ENCODE measurements at regions not wholly inside any gene's neighbourhood (a gene's known extent, or its start where the extent isn't known, plus 50 kb on each side); places are given as distances from the start of the nearest gene placed in this dataset.
"Not testable (repeated sequence)": the region's sequence is repeated elsewhere in the genome, so short reads cannot be mapped to it uniquely, and the experiment has no call there.

- no peak for TF ChIP-seq POLR2AphosphoS5 (IDR thresholded peaks at IDR 0.05)
- no peak for TF ChIP-seq CTCF (IDR thresholded peaks at IDR 0.05)
- TF ChIP-seq POLR2A (IDR thresholded peaks at IDR 0.05): no peak
- no peak for DNase-seq (ENCODE audit: low spot score)
- intact Hi-C loops (cut with DNase I): no loop called here
- Histone ChIP-seq H3K27me3 (replicated peaks; ENCODE audit: insufficient read depth) (no peaks in the 10 kb centered on the region), H3K27ac (no peak overlapping the region), H3K9me3 (no peaks in the 10 kb centered on the region), H3K36me3 (no peaks in the 10 kb centered on the region), H3K4me1 (replicated peaks) (no peaks in the 10 kb centered on the region), H3K4me3 (no peak overlapping the region)
- WGBS: 90% methylated on average over 1 of the region's 1 CpG
These were observed 1135.3 kb downstream of the SLITRK5 start for GRCh38 chr13:88806438-88806837.

- Histone ChIP-seq H3K9me3 (no peaks in the 10 kb centered on the region), H3K27ac (no peak overlapping the region), H3K27me3 (replicated peaks; ENCODE audit: insufficient read depth) (no peaks in the 10 kb centered on the region), H3K4me3 (no peak overlapping the region), H3K36me3 (no peaks in the 10 kb centered on the region), H3K4me1 (replicated peaks) (no peaks in the 10 kb centered on the region)
- WGBS: 89% methylated on average over 2 of the region's 2 CpGs
- intact Hi-C loops (cut with DNase I): no loop called here
- no peak for DNase-seq (ENCODE audit: low spot score)
- TF ChIP-seq POLR2A (IDR thresholded peaks at IDR 0.05) (no peak), POLR2AphosphoS5 (IDR thresholded peaks at IDR 0.05) (no peak), CTCF (IDR thresholded peaks at IDR 0.05) (no peak)
These were observed 1146.4 kb downstream of the SLITRK5 start for GRCh38 chr13:88817560-88817959.

- Histone ChIP-seq H3K36me3 (no peaks in the 10 kb centered on the region), H3K9me3 (no peaks in the 10 kb centered on the region), H3K27me3 (replicated peaks; ENCODE audit: insufficient read depth) (no peaks in the 10 kb centered on the region), H3K4me3 (no peak overlapping the region), H3K4me1 (replicated peaks) (no peaks in the 10 kb centered on the region), H3K27ac (no peak overlapping the region)
- WGBS: 46% methylated on average over 2 of the region's 2 CpGs
- TF ChIP-seq POLR2A (IDR thresholded peaks at IDR 0.05) (no peak), CTCF (IDR thresholded peaks at IDR 0.05) (no peak), POLR2AphosphoS5 (IDR thresholded peaks at IDR 0.05) (no peak)
- DNase-seq (ENCODE audit: low spot score): no peak
- intact Hi-C loops (cut with DNase I): no loop called here
These were observed 1151.9 kb downstream of the SLITRK5 start for GRCh38 chr13:88823114-88823513.

- H3K9me3 ChIP-seq: no peaks in the 10 kb centered on the region
- intact Hi-C loops (cut with DNase I): no loop called here
- H3K27me3 ChIP-seq (replicated peaks; ENCODE audit: insufficient read depth): no peaks in the 10 kb centered on the region
- H3K36me3 ChIP-seq: no peaks in the 10 kb centered on the region
- H3K4me3 ChIP-seq: no peak overlapping the region
- WGBS: 73% methylated on average over 4 of the region's 4 CpGs
- no peak for DNase-seq (ENCODE audit: low spot score)
- no peak overlapping the region for H3K27ac ChIP-seq
- H3K4me1 ChIP-seq (replicated peaks): no peaks in the 10 kb centered on the region
- TF ChIP-seq POLR2AphosphoS5 (IDR thresholded peaks at IDR 0.05): no peak
- TF ChIP-seq POLR2A (IDR thresholded peaks at IDR 0.05): no peak
- no peak for TF ChIP-seq CTCF (IDR thresholded peaks at IDR 0.05)
These were observed 1153.0 kb downstream of the SLITRK5 start for GRCh38 chr13:88824218-88824617.

- no peaks in the 10 kb centered on the region for H3K4me1 ChIP-seq (replicated peaks)
- 95% methylated on average over 3 of the region's 3 CpGs for WGBS
- H3K9me3 ChIP-seq: no peaks in the 10 kb centered on the region
- no peak for DNase-seq (ENCODE audit: low spot score)
- no peaks in the 10 kb centered on the region for H3K27me3 ChIP-seq (replicated peaks; ENCODE audit: insufficient read depth)
- intact Hi-C loops (cut with DNase I): no loop called here
- no peaks in the 10 kb centered on the region for H3K36me3 ChIP-seq
- no peak overlapping the region for H3K27ac ChIP-seq
- TF ChIP-seq POLR2AphosphoS5 (IDR thresholded peaks at IDR 0.05): no peak
- TF ChIP-seq POLR2A (IDR thresholded peaks at IDR 0.05): no peak
- no peak for TF ChIP-seq CTCF (IDR thresholded peaks at IDR 0.05)
- no peak overlapping the region for H3K4me3 ChIP-seq
These were observed 1168.9 kb downstream of the SLITRK5 start for GRCh38 chr13:88840085-88840484.

- H3K9me3 ChIP-seq; H3K4me1 ChIP-seq (replicated peaks); H3K4me3 ChIP-seq; H3K27ac ChIP-seq; H3K36me3 ChIP-seq; DNase-seq (ENCODE audit: low spot score); intact Hi-C loops (cut with DNase I); H3K27me3 ChIP-seq (replicated peaks; ENCODE audit: insufficient read depth): not testable (repeated sequence)
- 92% methylated on average over 6 of the region's 6 CpGs for WGBS
These were observed 1181.1 kb downstream of the SLITRK5 start for GRCh38 chr13:88852293-88852692.

Data from prostate gland (tissue), 2 donors.